GM12878 (cell line): ENCODE measurements at regions not wholly inside any gene's neighbourhood (a gene's known extent, or its start where the extent isn't known, plus 50 kb on each side); places are given as distances from the start of the nearest gene placed in this dataset.

Experiments
- ATAC-seq: fragments of 200-7000 bp; cut with Tn5 transposase; 3 replicates; pipeline ENCODE4 v1.9.1; 2020; ENCODE audit warnings: mild to moderate bottlenecking, moderate library complexity
- BruUV-seq: library from RNA; stranded (reverse); fragments of 400-500 nt; replicated peaks from 2 replicates; lab custom pipeline; 2021; lab: Mats Ljungman, UMichigan
- CTCF ChIA-PET: fragments of 300-600 bp; sonication (Branson Sonifier 250); formaldehyde crosslinking; extraction: SDS; loops from one replicate; lab custom pipeline; 2021; ENCODE audit warnings: inconsistent platforms; lab: Yijun Ruan, JAX
- POLR2A ChIA-PET: fragments of 350-600 bp; formaldehyde crosslinking; extraction: SDS; loops from one replicate; lab custom pipeline; 2021; ENCODE audit warnings: inconsistent platforms; lab: Charles Lee
- RAD21 ChIA-PET: fragments of 300-600 bp; sonication (Branson Sonifier 250); formaldehyde crosslinking; loops from one replicate; lab custom pipeline; 2023; ENCODE audit warnings: antibody characterized with exemption; ENCODE audit not compliant: unreplicated experiment; lab: Charles Lee
- SMC1A ChIA-PET: fragments of 300-600 bp; sonication (Branson Sonifier 250); formaldehyde crosslinking; loops from one replicate; lab custom pipeline; 2023; ENCODE audit not compliant: unreplicated experiment, uncharacterized antibody; lab: Charles Lee
- DNase-seq: peaks from one replicate; pipeline ENCODE4 v3.0.0-alpha.2; 2011; ENCODE audit warnings: low read depth, low spot score
- FAIRE-seq: peaks from 3 replicates; lab custom pipeline; 2011; peaks lifted over from hg19 to GRCh38; lab: Jason Lieb, UNC
- H2AFZ ChIP-seq: 2 replicates; pipeline ENCODE4 v1.6.0; 2011; ENCODE audit warnings: low read depth, low read length, control low read depth; ENCODE audit not compliant: control insufficient read depth
- H3K27ac ChIP-seq: 2 replicates; pipeline ENCODE4 v1.5.1; 2011; ENCODE audit warnings: control low read depth; ENCODE audit not compliant: control insufficient read depth, insufficient read depth
- H3K27me3 ChIP-seq, 2 experiments: replicated peaks in 1 of 2; 2 replicates each; pipeline versions ENCODE4 v1.6.0 to v1.6.1; 2011; ENCODE audit warnings: low read length in 1 of 2; ENCODE audit not compliant: control insufficient read depth in 2 of 2, insufficient read depth in 2 of 2
- H3K36me3 ChIP-seq, 2 experiments: 2 replicates each; pipeline ENCODE4 v1.5.1; 2011; ENCODE audit warnings: low read length in 1 of 2; ENCODE audit not compliant: control insufficient read depth in 2 of 2, insufficient read depth in 2 of 2
- H3K4me1 ChIP-seq: 2 replicates; pipeline ENCODE4 v1.6.1; 2011; ENCODE audit warnings: mild to moderate bottlenecking, low read length, moderate library complexity, mixed read lengths; ENCODE audit not compliant: control insufficient read depth, insufficient read depth
- H3K4me2 ChIP-seq: 2 replicates; pipeline ENCODE4 v1.6.0; 2011; ENCODE audit warnings: control low read depth; ENCODE audit not compliant: control insufficient read depth, insufficient read depth
- H3K4me3 ChIP-seq: fragments of 200-600 bp; sonication (generic); 2 replicates; pipeline ENCODE4 v1.5.1; 2016
- H3K79me2 ChIP-seq: 2 replicates; pipeline ENCODE4 v1.6.0; 2011; ENCODE audit warnings: low read length; ENCODE audit not compliant: control insufficient read depth, insufficient read depth
- H3K9ac ChIP-seq: 2 replicates; pipeline ENCODE4 v1.8.0; 2011; ENCODE audit warnings: low read length, control low read depth, mixed read lengths; ENCODE audit not compliant: control insufficient read depth, insufficient read depth
- H3K9me3 ChIP-seq: replicated peaks from 3 replicates; pipeline ENCODE4 v1.5.1; 2011; ENCODE audit warnings: mild to moderate bottlenecking, low read length; ENCODE audit not compliant: control insufficient read depth, insufficient read depth
- H4K20me1 ChIP-seq: 2 replicates; pipeline ENCODE4 v1.6.0; 2011; ENCODE audit not compliant: control insufficient read depth, insufficient read depth
- BCL11A ChIP-seq: IDR thresholded peaks from 2 replicates; pipeline ENCODE4 v1.6.1; 2011; ENCODE audit warnings: low read depth, low read length
- CTCF ChIP-seq, 3 experiments: IDR thresholded peaks in 2 of 3; conservative IDR thresholded peaks in 1 of 3; 2 replicates each; pipeline ENCODE4 v1.5.1; 2011; ENCODE audit warnings: low read depth in 3 of 3, low read length in 3 of 3, mild to moderate bottlenecking in 3 of 3, control low read depth in 2 of 3, moderate library complexity in 2 of 3, inconsistent platforms in 1 of 3, mixed read lengths in 1 of 3; ENCODE audit not compliant: control insufficient read depth in 2 of 3, insufficient read depth in 1 of 3; ENCODE audit errors: extremely low read depth in 1 of 3
- EED ChIP-seq: sonication (generic); IDR thresholded peaks from 2 replicates; pipeline ENCODE4 v1.6.1; 2016; ENCODE audit warnings: antibody characterized with exemption, low read depth
- IRF3 ChIP-seq: fragments of 450-650 bp; IDR thresholded peaks from 2 replicates; pipeline ENCODE4 v1.6.1; 2014; ENCODE audit warnings: mild to moderate bottlenecking
- NR2C2 ChIP-seq: IDR thresholded peaks from 2 replicates; pipeline ENCODE4 v1.6.1; 2011; ENCODE audit warnings: borderline replicate concordance, low read depth; ENCODE audit not compliant: control insufficient read depth, insufficient read length
- PML ChIP-seq: IDR thresholded peaks from 2 replicates; pipeline ENCODE4 v1.6.1; 2012; ENCODE audit warnings: low read length, inconsistent platforms
- USF1 ChIP-seq: IDR thresholded peaks from 2 replicates; pipeline ENCODE4 v1.6.1; 2011; ENCODE audit warnings: borderline replicate concordance, low read depth, mild to moderate bottlenecking, moderate library complexity, mixed read lengths, low read length; ENCODE audit not compliant: insufficient read depth; ENCODE audit errors: extremely low read length
- ZNF622 ChIP-seq: fragments of 450-650 bp; IDR thresholded peaks from 2 replicates; pipeline ENCODE4 v1.6.1; 2017; ENCODE audit warnings: mild to moderate bottlenecking, inconsistent platforms
- WGBS: methylation state at CpG from one replicate; pipeline ENCODE4 v1.1.6; 2016; ENCODE audit warnings: low lambda C conversion rate; ENCODE audit not compliant: insufficient replicate concordance, insufficient coverage; ENCODE audit errors: missing lambda C conversion rate; 5-methylcytosine and 5-hydroxymethylcytosine counted together
- in situ Hi-C: fragments of 300-500 bp; cut with MboI; formaldehyde crosslinking; loops from 9 replicates; pipeline ENCODE4 v1.14.3; 2018; ENCODE audit warnings: mixed read lengths
- intact Hi-C: fragments of 100-400 bp; cut with micrococcal nuclease; formaldehyde crosslinking; loops from one replicate; pipeline ENCODE4 v1.14.2; 2022; ENCODE audit not compliant: unreplicated experiment

GRCh38 chr11:95398437-95399112 lies 167.6 kb upstream of the SESN3 start (continued):
- no peak for TF ChIP-seq CTCF (IDR thresholded peaks at IDR 0.05 in 2 of 3, conservative IDR thresholded peaks at IDR 0.05 in 1 of 3; ENCODE audit: control insufficient read depth in 2 of 3, extremely low read depth in 1 of 3, insufficient read depth in 1 of 3, low read depth in 3 of 3, low read length in 3 of 3)
- TF ChIP-seq, all 136 proteins: peak for 0

DNA sequence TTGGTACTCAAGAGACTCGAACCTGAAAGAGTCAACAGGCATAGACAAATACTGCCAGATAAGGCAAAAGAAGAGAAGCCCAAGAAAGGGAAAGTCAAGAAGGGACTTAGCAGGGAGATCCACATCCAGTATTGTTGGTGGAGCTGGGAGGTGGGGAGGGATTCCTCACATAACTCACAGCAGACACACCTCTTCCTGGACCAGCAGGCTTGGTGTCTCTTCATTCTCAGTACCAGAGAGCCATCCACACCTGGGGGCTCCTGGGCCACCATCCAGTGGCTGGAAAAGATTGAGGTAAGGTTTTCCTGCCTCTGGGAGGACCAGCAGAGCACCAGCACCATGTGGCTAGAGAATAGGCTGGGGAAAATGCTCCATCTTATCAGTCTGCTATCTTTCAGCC lies 161.6 kb upstream of the SESN3 start:
- ChIA-PET CTCF (no interaction called here), POLR2A (no interaction called here), RAD21 (no interaction called here), SMC1A (no interaction called here)
- no peak overlapping the region for H3K9ac ChIP-seq
- no peak overlapping the region for H3K4me3 ChIP-seq
- no peaks in the 10 kb centered on the region for H3K4me1 ChIP-seq
- H3K4me2 ChIP-seq = no peak overlapping the region
- H3K27me3 ChIP-seq = no peaks in the 10 kb centered on the region
- no TSS peak for BruUV-seq
- FAIRE-seq (no peak), DNase-seq (no peak), ATAC-seq (no peak)
- 14% methylated on average over 1 of the region's 1 CpG for WGBS
- TF ChIP-seq IRF3 (no peak), EED (no peak), ZNF622 (no peak), PML (no peak), USF1 (no peak), BCL11A (no peak), NR2C2 (no peak)
- intact Hi-C loops = no loop called here
- H4K20me1 ChIP-seq = no peaks in the 10 kb centered on the region
- no peak overlapping the region for H3K27ac ChIP-seq
- no peaks in the 10 kb centered on the region for H3K9me3 ChIP-seq
- no peaks in the 10 kb centered on the region for H3K79me2 ChIP-seq
- in situ Hi-C loops = no loop called here
- H2AFZ ChIP-seq = no peak overlapping the region
- H3K36me3 ChIP-seq = no peaks in the 10 kb centered on the region
